NOMO-1 treated with DMSO at 0.1 percent for 48 hours (cell line): ENCODE measurements at regions not wholly inside any gene's neighbourhood (a gene's known extent, or its start where the extent isn't known, plus 50 kb on each side); places are given as distances from the start of the nearest gene placed in this dataset.

Source experiments
- DNase-seq: peaks from one replicate; lab custom pipeline; 2025; ENCODE audit not compliant: unreplicated experiment; lab: John Stamatoyannopoulos, UW

- DNase-seq = no peak
Observed at GRCh38 chr22:34038801-34039555, 118.7 kb upstream of the LARGE1 start.

- no peak for DNase-seq
Observed at GRCh38 chr22:34045311-34045710, 125.0 kb upstream of the LARGE1 start.

- DNase-seq = no peak
Observed at GRCh38 chr22:34055525-34056200, 135.4 kb upstream of the LARGE1 start.

GRCh38 chr22:34057726-34058125 is 137.4 kb upstream of the LARGE1 start:
- no peak for DNase-seq

- no peak for DNase-seq
Observed at GRCh38 chr22:34064696-34065095, 144.4 kb upstream of the LARGE1 start.

GRCh38 chr22:34067031-34067430 is 146.8 kb upstream of the LARGE1 start:
- DNase-seq = no peak

GRCh38 chr22:34068001-34068400 is 147.7 kb upstream of the LARGE1 start:
- no peak for DNase-seq

- no peak for DNase-seq
Observed at GRCh38 chr22:34070051-34070450, 149.8 kb upstream of the LARGE1 start.

GRCh38 chr22:34070531-34070930 is 150.3 kb upstream of the LARGE1 start:
- no peak for DNase-seq

GRCh38 chr22:34072585-34072984 is 152.3 kb upstream of the LARGE1 start:
- DNase-seq = no peak

GRCh38 chr22:34080433-34080832 is 160.2 kb upstream of the LARGE1 start:
- DNase-seq = no peak

GRCh38 chr22:34096770-34097169 is 176.5 kb upstream of the LARGE1 start:
- no peak for DNase-seq

GRCh38 chr22:34099278-34099677 is 179.0 kb upstream of the LARGE1 start:
- DNase-seq = no peak

- no peak for DNase-seq
Observed at GRCh38 chr22:34102633-34103032, 182.4 kb upstream of the LARGE1 start.

- DNase-seq = no peak
Observed at GRCh38 chr22:34105461-34106062, 185.3 kb upstream of the LARGE1 start.

GRCh38 chr22:34108168-34108567 is 187.9 kb upstream of the LARGE1 start:
- DNase-seq = no peak

GRCh38 chr22:34111210-34111824 is 191.0 kb upstream of the LARGE1 start:
- no peak for DNase-seq

GRCh38 chr22:34113381-34113780 is 193.1 kb upstream of the LARGE1 start:
- DNase-seq = no peak

- no peak for DNase-seq
Observed at GRCh38 chr22:34114406-34114805, 194.1 kb upstream of the LARGE1 start.

GRCh38 chr22:34115722-34116121 is 195.4 kb upstream of the LARGE1 start:
- DNase-seq = no peak

GRCh38 chr22:34116126-34116525 is 195.8 kb upstream of the LARGE1 start:
- DNase-seq = no peak

GRCh38 chr22:34122042-34122441 is 201.8 kb upstream of the LARGE1 start:
- DNase-seq = no peak
